H1 (cell line): ENCODE measurements at regions not wholly inside any gene's neighbourhood (a gene's known extent, or its start where the extent isn't known, plus 50 kb on each side); places are given as distances from the start of the nearest gene placed in this dataset.

Experiments used
- CTCF ChIA-PET: fragments of 300-600 bp; sonication (Branson Sonifier 250); formaldehyde crosslinking; loops from one replicate; lab custom pipeline; 2021; ENCODE audit not compliant: partially characterized antibody; lab: Charles Lee
- POLR2A ChIA-PET: fragments of 300-600 bp; sonication (Branson Sonifier 250); formaldehyde crosslinking; loops from one replicate; lab custom pipeline; 2021; ENCODE audit warnings: inconsistent platforms; ENCODE audit not compliant: partially characterized antibody; lab: Charles Lee
- DNase-seq, 2 experiments: peaks; one replicate each; pipeline versions ENCODE4 v3.0.0 to v3.0.0-alpha.2; 2010 to 2022; ENCODE audit warnings: low spot score in 2 of 2, low read depth in 1 of 2, mixed read lengths in 1 of 2
- FAIRE-seq: peaks from 2 replicates; lab custom pipeline; 2011; peaks lifted over from hg19 to GRCh38; lab: Jason Lieb, UNC
- H2AFZ ChIP-seq: 2 replicates; pipeline ENCODE4 v1.8.1; 2012; ENCODE audit warnings: low read length, inconsistent platforms
- H2AK5ac ChIP-seq: 2 replicates; pipeline ENCODE4 v1.6.1; 2013; ENCODE audit warnings: low read depth, low read length
- H2BK120ac ChIP-seq: replicated peaks from 2 replicates; pipeline ENCODE3; 2013; ENCODE audit warnings: low read depth, low read length, inconsistent platforms
- H2BK12ac ChIP-seq: 2 replicates; pipeline ENCODE4 v1.6.1; 2013; ENCODE audit warnings: low read depth, low read length
- H2BK15ac ChIP-seq: 2 replicates; pipeline ENCODE4 v1.6.1; 2013; ENCODE audit warnings: low read length
- H2BK20ac ChIP-seq: 2 replicates; pipeline ENCODE4 v1.6.1; 2013; ENCODE audit warnings: low read length
- H2BK5ac ChIP-seq: 2 replicates; pipeline ENCODE4 v1.6.1; 2013; ENCODE audit warnings: low read depth, low read length
- H3K14ac ChIP-seq: 2 replicates; pipeline ENCODE4 v1.6.1; 2013; ENCODE audit warnings: inconsistent platforms; ENCODE audit not compliant: insufficient read length
- H3K18ac ChIP-seq: 2 replicates; pipeline ENCODE4 v1.6.1; 2013; ENCODE audit warnings: low read length; ENCODE audit errors: extremely low read depth
- H3K23ac ChIP-seq: 2 replicates; pipeline ENCODE4 v1.6.1; 2013; ENCODE audit warnings: inconsistent platforms; ENCODE audit not compliant: insufficient read length
- H3K23me2 ChIP-seq: 2 replicates; pipeline ENCODE4 v1.6.1; 2013; ENCODE audit warnings: low read depth, low read length
- H3K27ac ChIP-seq: 2 replicates; pipeline ENCODE4 v1.6.1; 2011; ENCODE audit warnings: low read depth, low read length, inconsistent platforms
- H3K27me3 ChIP-seq, 4 experiments: replicated peaks in 1 of 4; 1 replicate in 1 of 4; 2 replicates in 3 of 4; pipeline versions ENCODE4 v1.6.1 to v1.8.1; 2011 to 2013; ENCODE audit warnings: low read length in 3 of 4, mild to moderate bottlenecking in 3 of 4, inconsistent platforms in 2 of 4, mixed read lengths in 2 of 4, moderate library complexity in 1 of 4; ENCODE audit not compliant: control insufficient read depth in 3 of 4, insufficient read depth in 3 of 4; ENCODE audit errors: extremely low read depth in 1 of 4
- H3K36me3 ChIP-seq, 4 experiments: 2 replicates each; pipeline versions ENCODE4 v1.6.1 to v1.8.1; 2011 to 2013; ENCODE audit warnings: mild to moderate bottlenecking in 4 of 4, low read length in 3 of 4, moderate library complexity in 2 of 4, control low read depth in 1 of 4, inconsistent platforms in 1 of 4; ENCODE audit not compliant: insufficient read depth in 4 of 4, control insufficient read depth in 2 of 4
- H3K4ac ChIP-seq: replicated peaks from 2 replicates; pipeline ENCODE3; 2013; ENCODE audit warnings: low read length, low read depth, mixed read lengths, inconsistent platforms; ENCODE audit not compliant: insufficient read length
- H3K4me1 ChIP-seq, 4 experiments: replicated peaks in 1 of 4; 1 replicate in 1 of 4; 2 replicates in 3 of 4; pipeline versions ENCODE4 v1.6.1 to v1.8.1; 2011 to 2013; ENCODE audit warnings: low read length in 3 of 4, inconsistent platforms in 2 of 4, mixed read lengths in 1 of 4; ENCODE audit not compliant: insufficient read depth in 4 of 4, control insufficient read depth in 3 of 4
- H3K4me2 ChIP-seq, 2 experiments: 2 replicates each; pipeline versions ENCODE4 v1.6.1 to v1.8.1; 2011 to 2013; ENCODE audit warnings: low read depth in 2 of 2, low read length in 2 of 2, control low read depth in 1 of 2, inconsistent platforms in 1 of 2, mild to moderate bottlenecking in 1 of 2; ENCODE audit not compliant: insufficient read depth in 1 of 2
- H3K4me3 ChIP-seq, 4 experiments: fragments of 200-600, 300-600 bp in 1 of 4; sonication (generic), shearing (Covaris generic), sonication (Bioruptor Twin) in 1 of 4; 2 replicates each; pipeline versions ENCODE4 v1.5.1 to v1.8.1; 2011 to 2016; ENCODE audit warnings: low read length in 4 of 4, low read depth in 3 of 4, control low read depth in 2 of 4, inconsistent platforms in 2 of 4, mild to moderate bottlenecking in 2 of 4, mixed read lengths in 1 of 4, moderate library complexity in 1 of 4; ENCODE audit not compliant: insufficient read depth in 2 of 4; ENCODE audit errors: extremely low read depth in 1 of 4
- H3K56ac ChIP-seq: replicated peaks from 2 replicates; pipeline ENCODE3; 2013; ENCODE audit warnings: low read depth, mild to moderate bottlenecking, mixed read lengths, low read length, inconsistent platforms; ENCODE audit not compliant: insufficient read length
- H3K79me1 ChIP-seq: 2 replicates; pipeline ENCODE4 v1.6.1; 2013; ENCODE audit warnings: low read depth, low read length, control low read depth
- H3K79me2 ChIP-seq, 2 experiments: 2 replicates each; pipeline versions ENCODE4 v1.6.1 to v1.8.1; 2012 to 2013; ENCODE audit warnings: low read length in 2 of 2, mild to moderate bottlenecking in 2 of 2, inconsistent platforms in 1 of 2; ENCODE audit not compliant: insufficient read depth in 2 of 2, control insufficient read depth in 1 of 2
- H3K9ac ChIP-seq, 4 experiments: replicated peaks in 1 of 4; 1 replicate in 1 of 4; 2 replicates in 3 of 4; pipeline versions ENCODE4 v1.6.1 to v1.8.1; 2011 to 2013; ENCODE audit warnings: low read depth in 3 of 4, low read length in 3 of 4, control low read depth in 2 of 4, mild to moderate bottlenecking in 2 of 4, moderate library complexity in 2 of 4, inconsistent platforms in 1 of 4; ENCODE audit errors: extremely low read depth in 1 of 4
- H3K9me3 ChIP-seq, 2 experiments: 2 replicates each; pipeline versions ENCODE4 v1.6.1 to v1.8.1; 2012 to 2013; ENCODE audit warnings: mild to moderate bottlenecking in 2 of 2, moderate library complexity in 2 of 2, control low read depth in 1 of 2, inconsistent platforms in 1 of 2, low read depth in 1 of 2, low read length in 1 of 2, mixed read lengths in 1 of 2; ENCODE audit not compliant: insufficient read depth in 2 of 2
- H4K20me1 ChIP-seq, 2 experiments: replicated peaks in 1 of 2; 2 replicates each; pipeline versions ENCODE3 to v1.8.1; 2011 to 2013; ENCODE audit warnings: inconsistent platforms in 2 of 2, low read length in 2 of 2, mild to moderate bottlenecking in 1 of 2; ENCODE audit not compliant: insufficient read depth in 2 of 2, control insufficient read depth in 1 of 2
- H4K5ac ChIP-seq: 2 replicates; pipeline ENCODE4 v1.6.1; 2013; ENCODE audit warnings: low read length, low read depth, mixed read lengths, inconsistent platforms; ENCODE audit not compliant: insufficient read length
- H4K8ac ChIP-seq: 2 replicates; pipeline ENCODE4 v1.8.0; 2013; ENCODE audit warnings: mild to moderate bottlenecking, moderate library complexity, low read length, inconsistent platforms; ENCODE audit not compliant: insufficient read depth; ENCODE audit errors: extremely low read depth
- H4K91ac ChIP-seq: replicated peaks from 2 replicates; pipeline ENCODE3; 2013; ENCODE audit warnings: low read length, mixed read lengths, inconsistent platforms; ENCODE audit not compliant: insufficient read length
- ASH2L ChIP-seq: fragments of 200-600, 300-600 bp; sonication (generic); IDR thresholded peaks from one replicate; pipeline ENCODE4 v1.7.1; 2017; ENCODE audit warnings: low read length
- CHD1 ChIP-seq: IDR thresholded peaks from 2 replicates; pipeline ENCODE4 v1.6.1; 2012; ENCODE audit warnings: low read depth, low read length, improper control_type of control experiment
- CREB1 ChIP-seq: IDR thresholded peaks from 2 replicates; pipeline ENCODE4 v1.6.1; 2012; ENCODE audit warnings: inconsistent platforms
- EZH2 ChIP-seq: fragments of 200-600 bp; sonication (generic); IDR thresholded peaks from 2 replicates; pipeline ENCODE4 v1.7.1; 2012; ENCODE audit warnings: low read depth, mild to moderate bottlenecking, moderate library complexity, low read length, inconsistent platforms; ENCODE audit not compliant: severe bottlenecking
- FOSL1 ChIP-seq: IDR thresholded peaks from 2 replicates; pipeline ENCODE4 v1.6.1; 2011; ENCODE audit warnings: mild to moderate bottlenecking, low read depth, low read length, moderate library complexity; ENCODE audit not compliant: insufficient read depth
- KDM1A ChIP-seq: fragments of 200-600, 300-600 bp; sonication (generic); IDR thresholded peaks from 2 replicates; pipeline ENCODE4 v1.7.1; 2016; ENCODE audit warnings: mild to moderate bottlenecking, low read length, borderline replicate concordance
- MAX ChIP-seq: IDR thresholded peaks from 2 replicates; pipeline ENCODE4 v1.6.1; 2012; ENCODE audit warnings: inconsistent platforms
- SAP30 ChIP-seq: fragments of 300-600 bp; sonication (generic); IDR thresholded peaks from 2 replicates; pipeline ENCODE4 v1.7.1; 2012; ENCODE audit warnings: low read length, moderate library complexity, mild to moderate bottlenecking, inconsistent platforms; ENCODE audit not compliant: insufficient read depth, insufficient replicate concordance
- SP4 ChIP-seq: IDR thresholded peaks from 2 replicates; pipeline ENCODE4 v1.6.1; 2012; ENCODE audit warnings: low read length, inconsistent platforms
- TAF1 ChIP-seq: IDR thresholded peaks from 2 replicates; pipeline ENCODE4 v1.6.1; 2011; ENCODE audit warnings: mild to moderate bottlenecking, low read depth, low read length
- WGBS, 2 experiments: shearing (Covaris generic) in 1 of 2; methylation state at CpG; one replicate each; pipeline versions ENCODE4 v1.1.6 to v1.1.7; 2013 to 2015; ENCODE audit warnings: low lambda C conversion rate in 2 of 2, mixed read lengths in 2 of 2, inconsistent platforms in 1 of 2, low coverage in 1 of 2, missing lambda C conversion rate in 1 of 2; ENCODE audit not compliant: insufficient replicate concordance in 2 of 2, insufficient coverage in 1 of 2, insufficient read length in 1 of 2; ENCODE audit errors: extremely low coverage in 1 of 2, missing lambda C conversion rate in 1 of 2; 5-methylcytosine and 5-hydroxymethylcytosine counted together

GRCh38 chr16:9633844-9634243 lies 542.4 kb downstream of the HAPSTR1 start:
- Histone ChIP-seq H2AFZ (no peak overlapping the region), H3K27me3 (no peaks in the 10 kb centered on the region), H2BK15ac (no peak overlapping the region), H3K18ac (no peak overlapping the region), H3K79me2 (no peaks in the 10 kb centered on the region), H3K4me2 (no peak overlapping the region), H4K91ac (no peak overlapping the region), H3K79me1 (no peaks in the 10 kb centered on the region), H3K4me3 (no peak overlapping the region), H2AK5ac (no peak overlapping the region), H3K23ac (no peak overlapping the region), H4K8ac (no peak overlapping the region), H4K20me1 (no peaks in the 10 kb centered on the region), H3K9ac (no peak overlapping the region), H3K36me3 (no peaks in the 10 kb centered on the region), H3K56ac (no peak overlapping the region), H2BK20ac (no peak overlapping the region), H3K23me2 (no peaks in the 10 kb centered on the region), H2BK12ac (no peak overlapping the region), H3K4ac (no peak overlapping the region), H3K9me3 (peaks cover 11 to 14% of the 10 kb centered on the region in 2 experiments), H2BK5ac (no peak overlapping the region), H2BK120ac (no peak overlapping the region), H3K27ac (no peak overlapping the region), H4K5ac (no peak overlapping the region), H3K14ac (no peak overlapping the region), H3K4me1 (no peaks in the 10 kb centered on the region)
- POLR2A ChIA-PET, result no interaction called here
- WGBS, 2 experiments, result 82% methylated on average over 6 of the region's 6 CpGs; no CpG with 5 or more reads in 1 of the 2 experiments
- CTCF ChIA-PET, result interaction anchor here (0.5 to 1.2 kb wide), 4 partner anchors 12 to 251 kb away, joined by 3 to 4 read pairs (median 3); no protein-coding TSS in a partner anchor
- DNase-seq (no peak), FAIRE-seq (no peak)
- no peak for TF ChIP-seq EZH2
- no peak for TF ChIP-seq CREB1
- TF ChIP-seq TAF1, result no peak
- no peak for TF ChIP-seq ASH2L
- TF ChIP-seq CHD1, result no peak
- no peak for TF ChIP-seq MAX
- TF ChIP-seq SAP30, result no peak
- no peak for TF ChIP-seq SP4
- no peak for TF ChIP-seq KDM1A
- no peak for TF ChIP-seq FOSL1
